LHCN-M2 (cell line): ENCODE measurements at regions not wholly inside any gene's neighbourhood (a gene's known extent, or its start where the extent isn't known, plus 50 kb on each side); places are given as distances from the start of the nearest gene placed in this dataset.
A peak's percentile ranks its signal among the peaks of the same experiment; 100 is the strongest.

ENCODE experiments used
- DNase-seq: peaks from one replicate; pipeline ENCODE4 v3.0.0-alpha.2; 2012; ENCODE audit warnings: low read depth

GRCh38 chr10:10292501-10292900, 725.2 kb upstream of the CELF2 start:
- no peak for DNase-seq

GRCh38 chr10:10293041-10293440, 724.6 kb upstream of the CELF2 start:
- no peak for DNase-seq

- DNase-seq: no peak
Measured at GRCh38 chr10:10293481-10293951, 724.2 kb upstream of the CELF2 start.

- no peak for DNase-seq
Measured at GRCh38 chr10:10294184-10294880, 723.3 kb upstream of the CELF2 start.

GRCh38 chr10:10294881-10295529, 722.7 kb upstream of the CELF2 start:
- no peak for DNase-seq

GRCh38 chr10:10295537-10295936, 722.1 kb upstream of the CELF2 start:
- DNase-seq: no peak

GRCh38 chr10:10302689-10303088, 715.0 kb upstream of the CELF2 start:
- DNase-seq: no peak

GRCh38 chr10:10307036-10307435, 710.6 kb upstream of the CELF2 start:
- DNase-seq: no peak

GRCh38 chr10:10307551-10307950, 710.1 kb upstream of the CELF2 start:
- DNase-seq: no peak

- no peak for DNase-seq
Measured at GRCh38 chr10:10310498-10310897, 707.2 kb upstream of the CELF2 start.

- DNase-seq: no peak
Measured at GRCh38 chr10:10311966-10312365, 705.7 kb upstream of the CELF2 start.

GRCh38 chr10:10313149-10313835, 704.4 kb upstream of the CELF2 start:
- DNase-seq: no peak

GRCh38 chr10:10314626-10315025, 703.0 kb upstream of the CELF2 start:
- DNase-seq: no peak

- DNase-seq: no peak
Measured at GRCh38 chr10:10315989-10316388, 701.7 kb upstream of the CELF2 start.

- DNase-seq: no peak
Measured at GRCh38 chr10:10317151-10317550, 700.5 kb upstream of the CELF2 start.

GRCh38 chr10:10318856-10319255, 698.8 kb upstream of the CELF2 start:
- no peak for DNase-seq

GRCh38 chr10:10320956-10321355, 696.7 kb upstream of the CELF2 start:
- peak; percentile 31 for DNase-seq

- no peak for DNase-seq
Measured at GRCh38 chr10:10326116-10326515, 691.6 kb upstream of the CELF2 start.

- DNase-seq: no peak
Measured at GRCh38 chr10:10327934-10328333, 689.7 kb upstream of the CELF2 start.

- peak; percentile 12 for DNase-seq
Measured at GRCh38 chr10:10330418-10330817, 687.3 kb upstream of the CELF2 start.

GRCh38 chr10:10332786-10333185, 684.9 kb upstream of the CELF2 start:
- DNase-seq: no peak

- no peak for DNase-seq
Measured at GRCh38 chr10:10333622-10334021, 684.0 kb upstream of the CELF2 start.

- DNase-seq: no peak
Measured at GRCh38 chr10:10338339-10338738, 679.3 kb upstream of the CELF2 start.
